CD4-positive, alpha-beta T cell treated with Interleukin-1 beta for 1 hour (primary cell): ENCODE measurements at regions not wholly inside any gene's neighbourhood (a gene's known extent, or its start where the extent isn't known, plus 50 kb on each side); places are given as distances from the start of the nearest gene placed in this dataset.

Source experiments
- DNase-seq, 2 donors: peaks; one replicate each; pipeline ENCODE4 v3.0.0-alpha.2; 2020 to 2022

GRCh38 chr6:21486115-21486514, 107.4 kb upstream of the SOX4 start:
- no peak for DNase-seq

DNA sequence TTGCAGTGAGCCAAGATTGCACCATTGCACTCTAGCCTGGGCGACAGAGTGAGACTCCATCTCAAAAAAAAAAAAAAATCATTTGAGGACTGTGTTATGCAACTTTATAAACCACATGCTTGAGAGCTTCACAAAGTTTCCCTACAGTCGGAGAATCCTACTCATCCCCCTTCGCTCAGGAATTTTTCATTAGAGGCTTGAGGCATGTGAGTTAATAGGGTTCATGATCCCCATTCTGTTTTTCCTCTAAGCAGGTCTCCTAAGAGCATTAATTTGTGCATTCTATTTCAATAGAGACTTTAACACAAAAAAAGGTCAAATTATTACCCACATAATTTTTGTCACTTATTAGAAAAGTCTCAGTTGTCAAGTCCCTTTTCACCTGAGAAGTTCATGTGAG, 103.7 kb upstream of the SOX4 start:
- no peak for DNase-seq

GRCh38 chr6:21491955-21492354, 101.6 kb upstream of the SOX4 start:
- no peak for DNase-seq

- no peak for DNase-seq
Observed at GRCh38 chr6:21494505-21494904, 99.0 kb upstream of the SOX4 start.

DNA sequence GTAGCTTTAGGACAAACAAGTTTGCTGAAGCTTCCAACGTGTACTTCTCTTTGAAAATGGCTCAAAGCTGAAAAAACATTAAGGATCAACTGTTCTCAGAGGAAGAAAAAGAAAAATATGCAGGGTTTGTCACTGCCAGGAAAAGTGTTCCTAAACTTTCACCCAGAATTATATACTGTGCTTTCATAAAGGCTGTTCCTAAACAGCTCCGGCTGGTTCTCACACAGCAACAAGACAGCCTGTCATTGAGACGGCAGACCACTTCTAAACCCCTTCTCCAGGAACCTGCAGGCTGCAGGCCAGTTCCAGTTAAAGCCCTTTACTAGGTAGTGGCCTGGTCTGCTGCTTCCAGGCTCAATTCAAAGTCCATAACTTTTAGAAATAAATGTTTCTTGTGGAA, 97.4 kb upstream of the SOX4 start:
- no peak for DNase-seq

DNA sequence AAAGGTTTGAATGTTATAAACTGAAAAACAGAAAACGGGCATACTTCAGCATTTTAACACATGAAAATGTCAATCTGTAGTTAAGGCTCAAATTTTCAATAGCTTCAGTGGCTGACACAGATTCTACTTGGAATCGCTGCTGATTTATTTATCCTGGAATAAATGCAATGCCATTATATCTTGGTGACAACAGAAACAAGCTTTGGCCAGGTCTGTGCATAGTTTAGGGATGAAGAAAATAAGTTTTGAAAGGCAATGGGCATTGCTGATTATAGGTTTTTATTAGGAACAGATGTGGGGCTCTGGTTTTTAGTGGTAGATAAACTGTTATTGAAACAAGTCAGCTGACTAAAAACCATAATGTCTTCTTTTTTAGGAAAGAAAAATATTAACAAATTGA, 96.8 kb upstream of the SOX4 start:
- DNase-seq, result no peak

GRCh38 chr6:21500314-21501020, 93.1 kb upstream of the SOX4 start:
- DNase-seq, result no peak

DNA sequence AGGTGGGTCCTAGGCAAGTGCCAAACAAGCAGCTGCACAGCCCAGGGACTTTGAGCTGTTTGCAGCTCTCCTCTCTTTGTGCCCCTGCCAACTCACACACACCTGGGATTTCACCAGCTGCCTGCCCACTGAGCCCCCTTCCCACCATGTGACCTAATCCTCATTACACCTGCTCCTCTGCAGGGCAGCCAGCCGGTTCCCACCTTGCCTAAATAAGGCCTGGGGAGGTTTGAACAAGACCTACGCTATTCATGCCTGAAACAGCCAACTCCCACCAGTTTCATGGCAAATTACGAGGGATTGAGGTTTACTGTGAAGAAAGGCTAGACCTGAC, 92.6 kb upstream of the SOX4 start:
- DNase-seq, result no peak

DNA sequence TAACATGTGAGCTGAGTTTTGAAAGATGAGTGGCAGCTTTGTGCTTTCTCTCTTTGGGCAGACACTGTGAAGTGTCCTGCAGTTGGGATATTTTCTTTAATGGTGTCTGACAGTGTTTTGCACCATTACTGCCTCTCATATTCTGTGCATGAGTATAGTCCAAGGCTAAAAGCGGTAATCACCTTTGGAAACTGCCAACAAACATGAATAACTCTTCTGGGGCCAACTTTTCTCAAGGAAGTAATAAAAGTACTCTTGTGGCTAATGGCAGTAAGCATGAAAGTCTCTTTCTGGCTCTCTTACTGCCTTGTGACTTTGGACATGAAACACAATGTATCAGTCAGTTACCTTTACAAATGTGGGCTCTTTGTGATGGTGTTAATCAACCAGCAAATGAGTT, 91.7 kb upstream of the SOX4 start:
- no peak for DNase-seq

- no peak for DNase-seq
Observed at GRCh38 chr6:21502682-21503081, 90.9 kb upstream of the SOX4 start.

GRCh38 chr6:21504790-21505189, 88.8 kb upstream of the SOX4 start:
- DNase-seq, result no peak

GRCh38 chr6:21505574-21505990, 88.0 kb upstream of the SOX4 start:
- no peak for DNase-seq

- no peak for DNase-seq
Observed at GRCh38 chr6:21506126-21506525, 87.4 kb upstream of the SOX4 start.

DNA sequence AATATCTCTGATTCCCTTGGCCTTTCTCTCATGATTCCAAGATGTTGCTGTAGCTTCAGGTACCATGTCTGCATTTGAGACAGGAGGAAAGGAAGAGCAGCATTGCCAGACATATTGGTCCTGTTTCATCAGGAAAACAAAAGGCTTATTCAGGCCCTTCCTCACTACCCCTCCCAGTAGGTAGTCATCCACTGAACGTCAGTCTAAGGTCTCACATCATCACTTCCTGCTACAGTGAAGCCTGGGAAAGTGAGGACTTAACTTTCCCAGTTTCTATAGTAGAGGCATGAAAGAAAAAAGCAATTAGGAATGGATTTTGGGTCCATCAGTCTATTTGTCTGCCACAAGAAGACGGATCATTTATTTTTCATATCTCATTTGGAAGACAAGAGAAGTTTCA, 85.7 kb upstream of the SOX4 start:
- DNase-seq, result no peak

- DNase-seq, result no peak
Observed at GRCh38 chr6:21508753-21509152, 84.8 kb upstream of the SOX4 start.

- no peak for DNase-seq
Observed at GRCh38 chr6:21511891-21512550, 81.5 kb upstream of the SOX4 start.

GRCh38 chr6:21514288-21514687, 79.3 kb upstream of the SOX4 start:
- no peak for DNase-seq

GRCh38 chr6:21518317-21518716, 75.2 kb upstream of the SOX4 start:
- no peak for DNase-seq

DNA sequence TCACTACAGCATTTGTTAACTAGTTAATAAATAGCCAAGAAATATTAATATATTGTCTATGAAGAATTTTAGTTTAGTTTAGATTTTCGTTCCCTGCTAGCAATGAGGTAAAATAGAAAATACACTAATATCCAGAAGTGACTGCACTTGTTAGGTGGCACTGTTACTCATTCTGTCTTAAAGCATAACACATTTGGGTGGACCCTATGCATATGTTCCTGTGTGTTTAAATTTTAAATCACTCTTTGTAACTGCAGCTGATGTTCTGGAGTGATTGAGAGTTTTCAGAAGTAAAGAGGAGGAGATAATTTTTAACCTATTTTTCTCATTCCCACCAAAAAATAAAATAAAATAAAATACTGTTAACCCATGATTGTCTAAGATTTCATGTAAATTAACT, 73.9 kb upstream of the SOX4 start:
- no peak for DNase-seq

- DNase-seq, result no peak
Observed at GRCh38 chr6:21521276-21521675, 72.3 kb upstream of the SOX4 start.

GRCh38 chr6:21522143-21522747, 71.3 kb upstream of the SOX4 start:
- DNase-seq, result no peak

GRCh38 chr6:21522797-21523456, 70.6 kb upstream of the SOX4 start:
- DNase-seq, result no peak

- DNase-seq, result no peak
Observed at GRCh38 chr6:21523652-21524051, 69.9 kb upstream of the SOX4 start.

- no peak for DNase-seq
Observed at GRCh38 chr6:21524201-21524600, 69.3 kb upstream of the SOX4 start.
